ENCODE measurements at regions not wholly inside any gene's neighbourhood (a gene's known extent, or its start where the extent isn't known, plus 50 kb on each side); places are given as distances from the start of the nearest gene placed in this dataset.
A peak's percentile ranks its signal among the peaks of the same experiment; 100 is the strongest.

DNA sequence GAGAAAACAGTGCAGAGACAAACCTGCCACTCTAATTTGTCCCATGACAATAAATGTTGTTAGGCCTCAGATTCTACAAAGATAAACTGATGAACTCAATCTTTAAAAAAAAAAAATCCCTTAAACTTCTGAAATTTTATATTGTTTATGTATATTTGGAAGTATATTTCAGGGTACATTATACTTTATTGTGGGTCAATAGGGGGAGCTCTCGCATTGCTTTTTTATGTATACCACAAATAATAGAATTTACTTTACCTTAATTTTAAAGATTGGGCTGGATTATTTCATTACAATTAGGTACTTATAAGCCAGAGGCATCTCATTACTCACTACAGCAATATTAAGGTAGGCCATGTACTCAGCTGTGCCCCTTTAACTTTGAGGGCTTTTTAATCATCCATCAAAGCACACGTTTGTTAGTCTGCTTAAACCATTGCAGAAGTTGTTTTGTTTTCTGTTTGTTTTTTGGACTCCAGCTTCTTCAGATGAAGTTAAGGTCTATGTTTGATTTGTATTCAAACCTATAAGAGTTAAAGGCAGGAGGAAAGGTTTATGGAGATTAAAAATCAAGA lies 56.3 kb upstream of the EYA4 start:
- POLR2A ChIA-PET: no interaction called here
- CTCF ChIA-PET: interaction anchor here (0.6 to 3.3 kb wide), 11 partner anchors 11 to 739 kb away, joined by 3 to 24 read pairs (median 3); no protein-coding TSS in a partner anchor
- TF ChIP-seq, protein P1, sequence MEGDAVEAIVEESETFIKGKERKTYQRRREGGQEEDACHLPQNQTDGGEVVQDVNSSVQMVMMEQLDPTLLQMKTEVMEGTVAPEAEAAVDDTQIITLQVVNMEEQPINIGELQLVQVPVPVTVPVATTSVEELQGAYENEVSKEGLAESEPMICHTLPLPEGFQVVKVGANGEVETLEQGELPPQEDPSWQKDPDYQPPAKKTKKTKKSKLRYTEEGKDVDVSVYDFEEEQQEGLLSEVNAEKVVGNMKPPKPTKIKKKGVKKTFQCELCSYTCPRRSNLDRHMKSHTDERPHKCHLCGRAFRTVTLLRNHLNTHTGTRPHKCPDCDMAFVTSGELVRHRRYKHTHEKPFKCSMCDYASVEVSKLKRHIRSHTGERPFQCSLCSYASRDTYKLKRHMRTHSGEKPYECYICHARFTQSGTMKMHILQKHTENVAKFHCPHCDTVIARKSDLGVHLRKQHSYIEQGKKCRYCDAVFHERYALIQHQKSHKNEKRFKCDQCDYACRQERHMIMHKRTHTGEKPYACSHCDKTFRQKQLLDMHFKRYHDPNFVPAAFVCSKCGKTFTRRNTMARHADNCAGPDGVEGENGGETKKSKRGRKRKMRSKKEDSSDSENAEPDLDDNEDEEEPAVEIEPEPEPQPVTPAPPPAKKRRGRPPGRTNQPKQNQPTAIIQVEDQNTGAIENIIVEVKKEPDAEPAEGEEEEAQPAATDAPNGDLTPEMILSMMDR (IDR thresholded peaks at IDR 0.05; ENCODE audit: control extremely low read depth, extremely low read depth, low read depth, missing control alignments): peak; percentile 48
- no peak for DNase-seq (ENCODE audit: extremely low spot score)

DNA sequence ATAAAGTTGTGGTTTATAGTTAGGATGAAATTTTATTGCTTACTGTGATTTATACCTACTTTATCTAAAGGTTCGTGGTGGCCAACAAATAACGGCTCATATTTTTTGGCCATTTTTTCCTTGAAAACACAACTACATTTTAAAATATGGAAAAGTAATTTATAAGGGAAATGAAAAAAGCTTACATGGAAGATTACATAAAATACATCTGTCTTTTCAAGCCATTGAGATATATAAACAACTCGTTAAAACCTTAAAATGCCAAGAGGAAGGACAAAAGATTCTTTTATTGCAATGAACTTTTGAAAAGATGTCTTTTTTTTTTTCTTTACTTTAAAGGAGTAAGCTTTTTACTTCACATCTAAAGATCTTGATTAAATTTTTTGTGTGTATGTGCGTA lies 55.4 kb upstream of the EYA4 start:
- TF ChIP-seq, protein P1 (IDR thresholded peaks at IDR 0.05; ENCODE audit: control extremely low read depth, extremely low read depth, low read depth, missing control alignments): no peak
- POLR2A ChIA-PET: no interaction called here
- DNase-seq (ENCODE audit: extremely low spot score): no peak
- CTCF ChIA-PET: interaction anchor here (0.9 to 3.3 kb wide), 9 partner anchors 10 to 738 kb away, joined by 3 to 24 read pairs (median 3); no protein-coding TSS in a partner anchor

DNA sequence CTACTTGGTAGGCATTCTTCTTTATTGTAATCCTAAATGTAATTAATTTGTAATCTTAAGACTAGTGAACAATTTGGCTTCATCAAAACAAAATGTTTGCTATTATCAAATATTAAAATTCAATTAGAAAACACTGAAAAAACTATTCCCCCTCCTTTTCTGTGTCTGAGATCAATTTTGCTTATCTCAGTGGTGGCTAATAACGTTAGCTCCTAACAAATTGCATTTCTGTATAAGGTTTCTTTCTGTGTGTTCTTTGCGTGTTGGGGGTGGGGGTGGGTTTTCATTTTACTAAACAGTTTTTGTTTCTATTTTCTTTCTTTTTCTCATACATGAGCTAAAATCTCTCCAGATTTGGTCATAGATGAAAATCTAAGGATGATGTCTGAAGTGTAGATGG lies 54.0 kb upstream of the EYA4 start:
- POLR2A ChIA-PET: no interaction called here

DNA sequence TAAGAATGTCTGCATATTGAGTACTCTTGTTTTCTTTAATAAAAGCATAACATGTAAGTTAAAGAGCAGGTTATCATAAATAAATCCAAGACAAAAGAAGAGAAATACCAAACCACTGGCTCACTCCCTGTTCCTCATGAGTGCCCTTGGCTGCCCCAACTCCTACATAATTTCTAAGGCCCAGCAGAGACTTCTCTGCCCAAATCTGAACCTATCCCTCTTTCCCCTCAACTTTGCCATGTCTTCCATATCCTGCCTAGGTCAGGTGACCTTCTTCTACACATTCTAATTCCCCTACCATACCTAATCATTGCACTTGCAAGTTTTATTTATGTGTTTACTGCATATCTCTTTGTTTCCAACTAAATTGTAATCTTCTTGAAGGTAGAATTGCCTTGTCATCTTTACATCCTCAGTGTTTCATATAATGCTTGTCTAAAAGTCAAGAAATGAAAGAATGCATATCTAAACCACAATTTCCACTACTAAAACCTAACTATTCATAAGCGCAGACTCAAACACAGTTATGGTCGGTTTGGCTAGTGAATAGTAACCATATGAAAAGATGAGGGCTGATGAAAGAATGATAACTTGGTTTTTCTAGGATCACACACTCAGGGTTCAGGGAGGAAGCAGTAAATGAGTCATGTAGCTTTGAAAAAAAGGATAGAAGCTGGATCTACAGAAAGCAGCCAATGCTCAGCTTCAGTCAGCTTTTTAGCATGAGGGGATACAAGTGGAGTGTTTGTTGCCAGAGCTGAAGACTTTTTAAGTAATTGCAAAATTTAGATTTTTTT lies 53.3 kb upstream of the EYA4 start:
- ChIA-PET POLR2A (no interaction called here), CTCF (interaction anchor here (1.5 to 3.3 kb wide), 4 partner anchors 8 to 45 kb away, joined by 3 to 24 read pairs (median 6); no protein-coding TSS in a partner anchor)
- DNase-seq (ENCODE audit: extremely low spot score): no peak
- TF ChIP-seq, protein P1 (IDR thresholded peaks at IDR 0.05; ENCODE audit: control extremely low read depth, extremely low read depth, low read depth, missing control alignments): no peak

More for the DNA sequence above, 54.0 kb upstream of the EYA4 start:
- CTCF ChIA-PET: interaction anchor here (1.5 to 3.3 kb wide), 3 partner anchors 9 to 45 kb away, joined by 3 to 24 read pairs (median 5); no protein-coding TSS in a partner anchor
- DNase-seq (ENCODE audit: extremely low spot score): no peak
- TF ChIP-seq, protein P1 (IDR thresholded peaks at IDR 0.05; ENCODE audit: control extremely low read depth, extremely low read depth, low read depth, missing control alignments): no peak

DNA sequence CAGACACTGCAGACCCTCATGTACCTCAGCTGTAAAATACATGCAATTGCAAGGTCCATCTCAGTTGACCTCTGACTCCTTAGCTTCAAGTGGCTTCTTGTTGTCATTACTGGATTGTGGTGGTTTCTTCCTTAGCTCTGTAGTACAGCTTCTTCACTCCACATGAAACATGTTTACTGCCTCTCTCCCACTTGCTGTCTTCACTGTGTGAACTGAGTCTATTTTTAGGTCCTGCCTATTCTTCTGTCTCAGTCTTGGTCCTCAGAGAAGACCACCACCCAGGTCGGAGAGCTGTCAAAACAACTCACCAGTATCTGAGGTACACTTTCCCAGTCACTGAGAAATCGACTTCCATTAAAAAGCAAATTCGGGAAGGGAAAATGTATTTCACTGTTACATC lies 50.2 kb upstream of the EYA4 start:
- POLR2A ChIA-PET: no interaction called here
- CTCF ChIA-PET: interaction anchor here (1.6 kb wide), 1 partner anchor 11 kb away, joined by 4 read pairs; no protein-coding TSS in a partner anchor
- DNase-seq (ENCODE audit: extremely low spot score): no peak
- TF ChIP-seq, protein P1 (IDR thresholded peaks at IDR 0.05; ENCODE audit: control extremely low read depth, extremely low read depth, low read depth, missing control alignments): no peak

DNA sequence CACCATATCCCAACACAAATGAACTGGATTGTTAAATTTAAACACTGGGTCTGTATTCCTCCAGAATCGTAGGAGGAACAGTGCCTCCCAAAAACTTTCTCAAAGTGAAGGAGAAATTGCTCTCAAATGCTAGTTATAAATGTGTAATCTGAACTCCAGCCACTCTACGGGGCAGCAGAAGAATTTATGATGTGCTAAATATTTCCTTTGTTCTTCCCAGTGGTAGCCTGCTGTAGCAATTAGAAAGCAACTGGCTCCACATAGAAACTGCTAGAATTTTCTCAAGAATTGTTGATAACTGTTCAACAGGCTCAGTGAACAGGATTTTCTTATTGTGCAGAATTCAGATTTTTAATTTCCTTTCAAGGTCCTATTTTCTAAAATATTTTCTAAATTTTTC lies 49.8 kb upstream of the EYA4 start:
- CTCF ChIA-PET: interaction anchor here (1.6 kb wide), 1 partner anchor 11 kb away, joined by 4 read pairs; no protein-coding TSS in a partner anchor
- POLR2A ChIA-PET: no interaction called here
- no peak for DNase-seq (ENCODE audit: extremely low spot score)
- TF ChIP-seq, protein P1 (IDR thresholded peaks at IDR 0.05; ENCODE audit: control extremely low read depth, extremely low read depth, low read depth, missing control alignments): no peak

All from GM10248 (cell line).